Activated T-cell treated with anti-CD3 and anti-CD28 coated beads, Interleukin-2, amount 50 U/mL, for 24 hours (primary cell): ENCODE measurements at regions not wholly inside any gene's neighbourhood (a gene's known extent, or its start where the extent isn't known, plus 50 kb on each side); places are given as distances from the start of the nearest gene placed in this dataset.
"Not testable (repeated sequence)": the region's sequence is repeated elsewhere in the genome, so short reads cannot be mapped to it uniquely, and the experiment has no call there.

ENCODE experiments used
- DNase-seq: peaks from one replicate; pipeline ENCODE4 v3.0.0-alpha.2; 2020
- H3K27ac Mint-ChIP-seq: 2 replicates; pipeline ENCODE4 v1.8.0; 2020; ENCODE audit warnings: mild to moderate bottlenecking, mixed read lengths
- H3K27me3 Mint-ChIP-seq: 2 replicates; pipeline ENCODE4 v1.8.0; 2020; ENCODE audit warnings: mixed read lengths
- H3K36me3 Mint-ChIP-seq: 2 replicates; pipeline ENCODE4 v1.8.0; 2020; ENCODE audit warnings: low read depth, mixed read lengths
- H3K4me1 Mint-ChIP-seq: 2 replicates; pipeline ENCODE4 v1.8.0; 2020; ENCODE audit warnings: low read depth, mixed read lengths
- H3K4me3 Mint-ChIP-seq: 2 replicates; pipeline ENCODE4 v1.8.0; 2020; ENCODE audit warnings: mild to moderate bottlenecking, moderate library complexity, mixed read lengths
- H3K9me3 Mint-ChIP-seq: 2 replicates; pipeline ENCODE4 v1.8.0; 2020; ENCODE audit warnings: mixed read lengths

DNA sequence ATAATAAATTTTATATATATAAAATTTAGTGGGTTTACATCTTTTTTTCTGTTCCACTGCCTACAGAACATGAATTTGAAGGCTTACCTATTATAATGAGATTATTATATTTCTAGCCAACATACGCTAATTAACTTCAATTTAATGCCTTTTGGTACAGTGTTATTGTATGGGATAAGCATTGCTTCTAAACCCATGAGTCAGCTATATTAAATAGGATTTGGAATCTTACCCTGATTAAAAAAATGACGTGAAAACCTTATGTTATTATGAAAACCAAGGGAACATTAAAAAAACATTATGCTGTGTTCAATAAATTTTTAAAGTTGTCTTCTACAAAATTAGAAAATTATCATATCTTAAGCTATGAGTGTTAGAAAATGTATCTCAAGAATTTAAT lies 334.0 kb upstream of the RGS17 start:
- H3K4me3 Mint-ChIP-seq = no peak overlapping the region
- H3K27me3 Mint-ChIP-seq = no peaks in the 10 kb centered on the region
- DNase-seq = no peak
- H3K4me1 Mint-ChIP-seq = no peaks in the 10 kb centered on the region
- no peaks in the 10 kb centered on the region for H3K36me3 Mint-ChIP-seq
- no peaks in the 10 kb centered on the region for H3K9me3 Mint-ChIP-seq
- H3K27ac Mint-ChIP-seq = no peak overlapping the region

DNA sequence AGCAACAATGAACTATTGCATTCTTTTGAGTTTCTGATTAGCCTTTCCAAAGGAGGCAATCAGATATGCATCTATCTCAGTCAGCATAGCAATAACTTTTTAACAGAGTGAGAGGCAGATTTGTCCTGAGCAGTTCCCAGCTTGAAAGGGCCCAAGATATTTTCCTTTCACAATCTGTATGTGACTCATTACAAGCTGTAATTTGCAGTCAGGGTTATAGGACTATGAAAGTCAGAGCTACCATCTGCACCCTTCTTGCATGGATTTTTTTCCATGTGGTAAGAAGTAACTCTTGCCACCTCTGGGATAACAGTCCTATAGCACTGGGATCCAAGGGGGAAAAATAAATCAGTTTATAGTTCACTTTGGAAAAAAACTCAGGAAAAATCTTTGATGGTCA lies 318.2 kb upstream of the RGS17 start:
- no peaks in the 10 kb centered on the region for H3K4me1 Mint-ChIP-seq
- peaks cover 2% of the 10 kb centered on the region for H3K9me3 Mint-ChIP-seq
- H3K4me3 Mint-ChIP-seq = no peak overlapping the region
- DNase-seq = no peak
- H3K27me3 Mint-ChIP-seq = no peaks in the 10 kb centered on the region
- no peak overlapping the region for H3K27ac Mint-ChIP-seq
- H3K36me3 Mint-ChIP-seq = no peaks in the 10 kb centered on the region

DNA sequence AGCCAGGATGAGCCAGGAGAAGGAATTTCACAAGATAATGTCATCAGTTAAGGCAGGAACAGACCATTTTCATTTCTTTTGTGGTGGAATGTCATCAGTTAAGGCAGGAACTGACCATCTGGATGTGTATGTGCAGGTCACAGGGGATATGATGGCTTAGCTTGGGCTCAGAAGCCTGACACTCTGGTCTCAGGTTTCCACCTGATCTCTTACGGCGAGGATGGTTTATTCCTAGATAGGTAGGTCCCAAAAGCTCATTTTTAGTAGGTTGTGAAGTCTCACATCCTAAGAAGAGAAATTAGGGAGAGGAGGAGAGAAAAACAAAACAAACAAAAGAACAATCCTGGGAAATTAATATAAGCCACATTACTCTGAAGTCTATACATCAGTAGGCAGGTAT lies 311.7 kb upstream of the RGS17 start:
- not testable (repeated sequence) for H3K27ac Mint-ChIP-seq, H3K9me3 Mint-ChIP-seq, H3K4me1 Mint-ChIP-seq, H3K4me3 Mint-ChIP-seq, H3K36me3 Mint-ChIP-seq, H3K27me3 Mint-ChIP-seq, DNase-seq

DNA sequence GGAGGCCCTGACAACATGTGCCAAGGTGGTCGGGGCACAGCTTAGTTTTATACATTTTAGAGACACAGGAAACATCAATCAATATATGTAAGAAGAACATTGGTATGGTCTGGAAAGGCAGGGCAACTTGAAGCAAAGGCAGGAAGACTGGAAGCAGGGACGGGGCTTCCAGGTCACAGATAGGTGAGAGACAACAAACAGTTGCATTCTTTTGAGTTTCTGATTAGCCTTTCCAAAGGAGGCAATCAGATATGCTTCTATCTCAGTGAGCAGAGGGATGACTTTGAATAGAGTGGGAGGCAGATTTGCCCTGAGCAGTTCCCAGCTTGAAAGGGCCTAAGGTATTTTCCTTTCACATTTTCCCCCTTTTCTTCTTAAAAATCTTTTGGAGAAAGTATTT lies 311.0 kb upstream of the RGS17 start:
- Mint-ChIP-seq H3K4me3 (no peak overlapping the region), H3K27ac (no peak overlapping the region), H3K9me3 (peaks cover 2% of the 10 kb centered on the region), H3K36me3 (no peaks in the 10 kb centered on the region), H3K4me1 (no peaks in the 10 kb centered on the region), H3K27me3 (no peaks in the 10 kb centered on the region)
- no peak for DNase-seq

DNA sequence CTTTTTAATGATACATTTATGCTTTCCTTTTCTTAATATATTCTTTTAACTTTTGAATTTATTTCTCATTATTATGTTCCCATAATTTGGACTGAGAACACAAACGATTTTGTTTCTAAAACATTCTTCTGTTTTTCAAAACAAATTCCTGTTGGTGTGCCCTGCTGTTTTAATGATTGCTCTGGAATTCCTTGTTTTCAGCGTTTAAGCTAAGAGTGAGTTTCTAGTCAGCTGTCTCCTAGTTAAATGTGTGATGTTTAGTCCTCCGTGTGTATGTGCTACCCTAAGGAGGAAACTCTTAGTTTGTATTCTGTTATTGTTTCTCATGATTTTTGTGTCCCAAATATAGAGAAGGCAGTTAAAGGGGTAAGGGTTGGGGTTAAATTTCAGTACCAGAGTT lies 306.1 kb upstream of the RGS17 start:
- Mint-ChIP-seq H3K36me3 (no peaks in the 10 kb centered on the region), H3K27me3 (no peaks in the 10 kb centered on the region), H3K4me1 (no peaks in the 10 kb centered on the region), H3K27ac (no peak overlapping the region), H3K9me3 (no peaks in the 10 kb centered on the region), H3K4me3 (no peak overlapping the region)
- DNase-seq = no peak

DNA sequence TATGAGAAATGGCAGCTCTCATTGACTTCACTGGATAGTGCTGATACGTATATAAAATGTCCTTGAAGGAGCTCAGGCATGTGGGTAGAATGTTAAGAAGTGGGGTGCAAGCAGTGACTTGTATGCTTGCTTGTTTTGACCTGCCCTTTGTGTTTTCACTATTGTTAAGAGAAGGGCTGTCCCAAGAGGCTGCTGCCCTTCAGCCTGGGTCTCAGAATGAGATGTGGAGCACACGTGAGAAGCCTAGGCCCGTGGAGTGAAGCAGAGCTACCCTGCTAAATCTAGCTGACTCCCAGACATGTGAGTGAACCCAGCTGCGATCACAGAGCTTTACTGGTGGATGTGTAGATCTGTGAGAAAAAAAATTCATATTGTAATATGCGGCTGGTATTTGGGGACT lies 305.3 kb upstream of the RGS17 start:
- H3K4me1 Mint-ChIP-seq = no peaks in the 10 kb centered on the region

DNA sequence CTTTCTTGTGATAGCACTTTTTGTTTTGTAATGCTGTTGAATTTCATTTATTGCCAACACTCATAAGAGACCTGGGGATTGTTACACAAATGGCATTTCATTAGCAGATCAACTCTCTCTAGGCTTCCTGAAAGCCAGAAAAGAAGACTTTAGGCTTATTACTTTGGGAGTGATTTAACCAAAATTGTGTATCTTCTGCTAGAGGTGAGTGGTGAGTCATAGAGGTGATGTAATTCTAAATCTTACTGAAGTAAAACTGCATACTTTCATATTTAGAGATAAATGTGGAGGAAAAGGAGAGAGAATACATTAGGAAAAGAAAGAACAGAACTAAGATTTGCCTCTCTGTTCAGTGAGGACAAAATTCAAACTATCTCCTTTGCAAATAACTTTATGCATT lies 304.7 kb upstream of the RGS17 start:
- DNase-seq = no peak
- Mint-ChIP-seq H3K4me1 (no peaks in the 10 kb centered on the region), H3K27me3 (no peaks in the 10 kb centered on the region), H3K36me3 (no peaks in the 10 kb centered on the region), H3K9me3 (no peaks in the 10 kb centered on the region), H3K27ac (no peak overlapping the region), H3K4me3 (no peak overlapping the region)

More for the DNA sequence above, 305.3 kb upstream of the RGS17 start:
- DNase-seq = no peak
- Mint-ChIP-seq H3K4me3 (no peak overlapping the region), H3K27me3 (no peaks in the 10 kb centered on the region), H3K9me3 (no peaks in the 10 kb centered on the region), H3K36me3 (no peaks in the 10 kb centered on the region), H3K27ac (no peak overlapping the region)

DNA sequence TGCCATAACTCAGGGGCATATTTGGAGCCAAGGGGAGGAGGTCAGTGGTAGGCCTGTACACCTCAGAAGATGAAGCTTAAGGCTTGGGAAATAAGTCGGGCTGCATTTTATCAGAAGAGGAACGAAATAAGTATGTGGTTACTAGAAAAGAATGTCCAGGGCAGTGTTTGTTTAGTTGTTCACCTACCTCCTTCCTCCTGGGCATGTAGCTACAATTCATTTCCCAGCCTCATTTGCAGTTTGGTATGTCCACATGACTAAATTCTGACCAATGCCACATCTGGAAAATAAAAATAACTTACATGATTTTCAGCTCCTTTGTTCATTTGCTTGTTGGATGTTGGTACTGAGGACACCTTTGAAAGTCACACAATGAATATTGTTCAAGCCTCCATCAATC lies 294.5 kb upstream of the RGS17 start:
- Mint-ChIP-seq H3K9me3 (no peaks in the 10 kb centered on the region), H3K4me1 (no peaks in the 10 kb centered on the region), H3K27me3 (peaks cover 8% of the 10 kb centered on the region), H3K4me3 (no peak overlapping the region), H3K27ac (no peak overlapping the region), H3K36me3 (no peaks in the 10 kb centered on the region)
- DNase-seq = no peak

DNA sequence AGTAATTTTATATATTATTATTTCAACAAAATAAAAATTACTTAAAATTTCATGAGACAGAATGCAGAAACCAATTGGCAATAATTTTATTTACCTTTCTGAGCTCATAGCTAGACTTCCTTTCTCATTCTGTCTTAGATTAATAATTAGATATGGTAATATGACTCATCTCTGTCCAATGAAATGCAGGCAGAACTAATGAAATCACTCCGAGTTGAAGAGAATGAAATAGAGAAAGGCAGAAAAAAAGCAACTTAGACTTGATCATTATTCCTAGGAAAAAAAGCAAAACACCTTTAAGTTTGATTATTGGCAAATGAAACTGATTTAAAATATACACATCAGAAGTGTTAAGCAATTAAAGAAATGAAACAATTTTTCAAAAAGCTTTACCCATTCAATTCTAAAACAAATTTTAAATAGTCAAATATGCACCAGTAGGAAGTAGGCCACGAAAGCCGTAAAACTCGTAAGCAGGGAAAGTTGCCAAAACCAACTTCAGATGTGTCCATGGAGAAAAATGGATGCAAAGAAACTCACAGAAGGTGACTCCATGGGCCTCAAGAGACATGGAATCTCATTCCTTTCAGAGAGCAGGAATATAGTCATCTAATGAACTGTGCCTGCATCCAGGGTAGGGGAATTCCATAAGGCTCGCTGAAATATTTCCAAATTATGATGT lies 293.8 kb upstream of the RGS17 start:
- DNase-seq = no peak
- H3K4me1 Mint-ChIP-seq = no peaks in the 10 kb centered on the region
- H3K27ac Mint-ChIP-seq = no peak overlapping the region
- H3K9me3 Mint-ChIP-seq = no peaks in the 10 kb centered on the region
- peaks cover 5% of the 10 kb centered on the region for H3K27me3 Mint-ChIP-seq
- H3K36me3 Mint-ChIP-seq = no peaks in the 10 kb centered on the region
- no peak overlapping the region for H3K4me3 Mint-ChIP-seq

DNA sequence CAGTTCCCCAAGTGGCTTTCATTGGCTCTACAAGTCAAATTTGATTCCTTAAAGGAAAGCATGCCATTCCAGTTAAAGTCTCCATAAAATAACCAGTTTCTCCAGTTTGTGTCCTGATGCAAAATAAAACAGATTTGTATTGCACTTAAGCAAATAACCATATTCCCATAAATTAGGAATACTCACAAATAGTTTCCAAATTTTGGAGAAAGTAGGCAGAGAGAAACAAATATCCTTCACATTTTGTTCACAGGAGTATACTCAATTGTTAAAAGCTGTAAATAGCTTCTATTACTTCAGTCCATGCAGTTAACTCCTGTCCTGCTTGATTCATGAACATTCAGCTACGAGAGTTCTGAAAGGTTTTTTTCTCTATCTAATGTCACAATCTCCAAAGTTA lies 281.4 kb upstream of the RGS17 start:
- no peak overlapping the region for H3K4me3 Mint-ChIP-seq
- H3K27me3 Mint-ChIP-seq = no peaks in the 10 kb centered on the region
- no peaks in the 10 kb centered on the region for H3K9me3 Mint-ChIP-seq
- no peaks in the 10 kb centered on the region for H3K4me1 Mint-ChIP-seq
- no peak for DNase-seq
- H3K27ac Mint-ChIP-seq = no peak overlapping the region
- H3K36me3 Mint-ChIP-seq = no peaks in the 10 kb centered on the region

DNA sequence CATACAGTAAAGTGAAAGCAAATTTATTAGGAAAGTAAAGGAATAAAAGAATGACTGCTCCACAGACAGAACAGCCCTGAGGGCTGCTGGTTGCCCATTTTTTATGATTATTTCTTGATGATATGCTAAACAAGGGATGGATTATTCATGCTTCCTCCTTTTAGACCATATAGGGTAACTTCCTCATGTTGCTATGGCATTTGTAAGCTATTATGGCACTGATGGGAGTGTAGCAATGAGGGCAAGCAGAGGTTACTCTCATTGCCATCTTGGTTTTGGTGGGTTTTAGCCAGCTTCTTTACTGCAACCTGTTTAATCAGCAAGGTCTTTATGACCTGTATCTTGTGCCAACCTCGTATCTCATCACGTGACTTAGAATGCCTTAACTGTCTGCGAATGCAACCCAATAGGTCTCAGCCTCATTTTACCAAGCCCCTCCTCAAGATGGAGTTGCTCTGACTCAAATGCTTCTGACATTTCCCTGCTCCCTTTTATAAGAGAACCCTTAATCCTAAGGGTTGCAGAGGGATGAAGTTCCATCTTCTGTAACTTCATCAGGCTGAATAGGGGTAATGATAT lies 280.1 kb upstream of the RGS17 start:
- no peak for DNase-seq
- H3K36me3 Mint-ChIP-seq = no peaks in the 10 kb centered on the region
- H3K9me3 Mint-ChIP-seq = no peaks in the 10 kb centered on the region
- no peak overlapping the region for H3K27ac Mint-ChIP-seq
- no peaks in the 10 kb centered on the region for H3K4me1 Mint-ChIP-seq
- no peaks in the 10 kb centered on the region for H3K27me3 Mint-ChIP-seq
- H3K4me3 Mint-ChIP-seq = no peak overlapping the region

DNA sequence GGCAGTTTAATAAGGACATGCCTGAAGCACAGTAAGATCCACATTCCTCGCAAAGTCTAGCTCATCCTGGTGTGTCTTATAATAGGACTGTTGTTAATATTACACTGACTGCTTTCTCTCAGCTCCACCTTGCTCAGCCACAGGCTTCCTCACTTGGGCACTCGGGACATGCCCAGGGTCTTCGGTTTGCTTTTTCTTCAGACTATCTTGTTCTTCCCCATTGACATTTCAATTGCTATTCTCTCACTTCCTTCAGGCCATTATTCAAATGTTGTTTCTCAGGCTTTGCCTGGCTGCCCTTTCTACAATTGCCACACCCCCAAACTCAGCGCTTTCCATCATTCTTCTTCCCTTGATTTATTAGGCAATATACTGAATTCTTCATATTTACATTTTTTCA lies 274.8 kb upstream of the RGS17 start:
- H3K36me3 Mint-ChIP-seq = no peaks in the 10 kb centered on the region
- no peaks in the 10 kb centered on the region for H3K27me3 Mint-ChIP-seq
- H3K4me3 Mint-ChIP-seq = no peak overlapping the region
- H3K9me3 Mint-ChIP-seq = no peaks in the 10 kb centered on the region
- no peak overlapping the region for H3K27ac Mint-ChIP-seq
- no peaks in the 10 kb centered on the region for H3K4me1 Mint-ChIP-seq
- DNase-seq = no peak

DNA sequence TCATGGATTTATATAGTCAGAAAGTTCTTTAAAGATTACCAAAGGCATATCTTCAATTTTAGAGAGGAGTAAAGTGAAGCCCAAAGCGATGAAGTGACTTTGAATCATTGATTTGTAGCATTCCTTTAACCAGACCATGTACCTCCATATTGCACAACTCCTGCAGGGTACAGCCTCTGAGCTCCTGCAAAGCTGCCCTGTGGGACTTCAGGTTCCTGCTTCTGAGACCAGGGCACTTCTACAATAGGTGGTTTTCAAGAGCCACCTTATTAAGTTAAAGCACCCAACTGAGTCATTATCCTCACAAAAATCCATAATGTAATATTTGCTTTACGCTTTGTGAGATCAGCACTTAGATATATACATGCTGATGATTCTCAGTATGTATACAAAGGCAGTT lies 270.7 kb upstream of the RGS17 start:
- H3K9me3 Mint-ChIP-seq = no peaks in the 10 kb centered on the region
- no peaks in the 10 kb centered on the region for H3K27me3 Mint-ChIP-seq
- no peak overlapping the region for H3K4me3 Mint-ChIP-seq
- DNase-seq = no peak
- H3K27ac Mint-ChIP-seq = no peak overlapping the region
- no peaks in the 10 kb centered on the region for H3K36me3 Mint-ChIP-seq
- no peaks in the 10 kb centered on the region for H3K4me1 Mint-ChIP-seq

DNA sequence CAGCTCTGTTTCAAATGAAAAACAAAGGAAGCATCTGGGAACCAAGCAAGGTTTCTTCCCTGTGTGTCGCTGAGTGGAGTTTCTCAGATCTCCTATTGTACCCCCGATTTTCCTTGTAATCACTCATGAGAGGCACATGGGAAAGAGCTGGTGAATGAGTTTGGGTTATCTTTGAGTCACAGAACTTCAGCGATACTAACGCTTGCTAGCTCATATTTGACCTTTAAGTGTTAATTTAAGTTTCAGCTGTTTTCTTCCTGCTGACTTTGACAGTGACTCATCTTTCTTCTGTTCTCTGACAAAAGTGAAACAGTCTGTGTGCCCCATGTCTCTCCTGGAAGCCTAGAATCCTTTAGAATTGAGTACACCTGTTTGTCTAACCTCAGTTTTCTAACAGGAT lies 261.1 kb upstream of the RGS17 start:
- H3K4me3 Mint-ChIP-seq = no peak overlapping the region
- H3K36me3 Mint-ChIP-seq = no peaks in the 10 kb centered on the region
- peaks cover 6% of the 10 kb centered on the region for H3K9me3 Mint-ChIP-seq
- no peaks in the 10 kb centered on the region for H3K4me1 Mint-ChIP-seq
- no peak for DNase-seq
- no peaks in the 10 kb centered on the region for H3K27me3 Mint-ChIP-seq
- no peak overlapping the region for H3K27ac Mint-ChIP-seq

DNA sequence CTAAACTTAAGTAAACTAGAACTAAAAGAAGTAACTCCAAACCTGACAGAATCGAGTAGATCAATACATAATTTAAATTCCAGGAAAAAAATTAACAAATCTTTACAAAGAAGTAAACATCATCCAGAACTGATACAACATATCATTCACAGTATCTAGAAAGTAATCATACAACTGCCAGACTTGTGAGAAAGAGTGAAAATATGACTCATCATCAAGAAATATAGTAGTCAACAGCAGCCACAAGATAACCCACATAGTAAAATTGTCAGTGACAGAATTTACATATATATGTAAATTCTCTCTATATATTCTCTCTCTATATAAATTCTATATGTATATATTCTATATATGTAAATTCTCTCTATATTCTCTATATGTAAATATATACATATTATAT lies 242.8 kb upstream of the RGS17 start:
- H3K27ac Mint-ChIP-seq = no peak overlapping the region
- H3K36me3 Mint-ChIP-seq = no peaks in the 10 kb centered on the region
- no peaks in the 10 kb centered on the region for H3K9me3 Mint-ChIP-seq

DNA sequence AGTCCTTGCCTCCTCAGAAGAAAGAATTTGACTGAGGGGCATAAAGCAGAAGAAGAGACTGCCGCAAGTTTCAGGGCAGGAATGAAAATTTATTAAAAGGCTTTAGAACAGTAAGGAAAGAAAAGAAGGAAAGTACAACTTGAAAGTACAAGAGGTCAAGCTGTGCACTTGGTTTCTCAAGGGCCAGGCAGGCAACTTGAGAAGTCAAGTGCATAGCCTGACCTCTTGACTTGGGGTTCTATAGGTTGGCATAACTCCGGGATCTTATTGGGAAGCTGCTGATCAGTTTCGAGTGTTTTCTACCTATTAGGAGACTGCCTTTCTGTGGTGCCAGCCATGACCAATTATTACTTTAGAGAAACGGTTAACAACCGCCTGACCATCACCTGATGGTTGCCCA lies 237.0 kb upstream of the RGS17 start:
- H3K4me1 Mint-ChIP-seq = no peaks in the 10 kb centered on the region
- H3K36me3 Mint-ChIP-seq = no peaks in the 10 kb centered on the region
- H3K4me3 Mint-ChIP-seq = no peak overlapping the region
- no peaks in the 10 kb centered on the region for H3K27me3 Mint-ChIP-seq
- no peak for DNase-seq
- no peaks in the 10 kb centered on the region for H3K9me3 Mint-ChIP-seq
- H3K27ac Mint-ChIP-seq = no peak overlapping the region

More for the DNA sequence above, 242.8 kb upstream of the RGS17 start:
- no peak for DNase-seq
- no peak overlapping the region for H3K4me3 Mint-ChIP-seq
- no peaks in the 10 kb centered on the region for H3K4me1 Mint-ChIP-seq
- no peaks in the 10 kb centered on the region for H3K27me3 Mint-ChIP-seq
